DMS153 (cell line): ENCODE measurements at regions not wholly inside any gene's neighbourhood (a gene's known extent, or its start where the extent isn't known, plus 50 kb on each side); places are given as distances from the start of the nearest gene placed in this dataset.

Source experiments
- DNase-seq: peaks from one replicate; lab custom pipeline; 2025; lab: John Stamatoyannopoulos, UW

- no peak for DNase-seq
Measured at GRCh38 chr7:121525155-121525819, 129.2 kb upstream of the FAM3C start.

GRCh38 chr7:121521711-121522400 lies 125.7 kb upstream of the FAM3C start:
- DNase-seq: no peak

GRCh38 chr7:121520911-121521310 lies 124.8 kb upstream of the FAM3C start:
- DNase-seq: no peak

- DNase-seq: no peak
Measured at GRCh38 chr7:121519548-121520521, 123.7 kb upstream of the FAM3C start.

- DNase-seq: no peak
Measured at GRCh38 chr7:121517591-121517990, 121.5 kb upstream of the FAM3C start.

GRCh38 chr7:121516821-121517220 lies 120.7 kb upstream of the FAM3C start:
- no peak for DNase-seq

GRCh38 chr7:121515630-121516401 lies 119.7 kb upstream of the FAM3C start:
- no peak for DNase-seq

GRCh38 chr7:121515229-121515628 lies 119.1 kb upstream of the FAM3C start:
- DNase-seq: no peak

GRCh38 chr7:121513105-121513504 lies 117.0 kb upstream of the FAM3C start:
- DNase-seq: no peak

- no peak for DNase-seq
Measured at GRCh38 chr7:121510858-121511482, 114.9 kb upstream of the FAM3C start.

GRCh38 chr7:121510302-121510701 lies 114.2 kb upstream of the FAM3C start:
- DNase-seq: no peak

GRCh38 chr7:121505540-121506182 lies 109.6 kb upstream of the FAM3C start:
- DNase-seq: no peak

- no peak for DNase-seq
Measured at GRCh38 chr7:121505021-121505420, 108.9 kb upstream of the FAM3C start.

- DNase-seq: no peak
Measured at GRCh38 chr7:121504482-121504881, 108.4 kb upstream of the FAM3C start.

GRCh38 chr7:121503730-121504129 lies 107.6 kb upstream of the FAM3C start:
- DNase-seq: no peak

- no peak for DNase-seq
Measured at GRCh38 chr7:121503039-121503438, 106.9 kb upstream of the FAM3C start.

- DNase-seq: no peak
Measured at GRCh38 chr7:121501566-121501965, 105.5 kb upstream of the FAM3C start.

GRCh38 chr7:121500360-121501058 lies 104.4 kb upstream of the FAM3C start:
- no peak for DNase-seq

GRCh38 chr7:121499624-121500023 lies 103.5 kb upstream of the FAM3C start:
- DNase-seq: no peak

GRCh38 chr7:121498816-121499215 lies 102.7 kb upstream of the FAM3C start:
- DNase-seq: no peak
